ENCODE measurements at regions not wholly inside any gene's neighbourhood (a gene's known extent, or its start where the extent isn't known, plus 50 kb on each side); places are given as distances from the start of the nearest gene placed in this dataset.

GRCh38 chr21:35703704-35704103 lies 356.6 kb downstream of the SETD4 start:
- TF ChIP-seq ZNF274 (IDR thresholded peaks at IDR 0.05; ENCODE audit: low read length) (no peak), ZNF274 (tag by site-specific recombination; IDR thresholded peaks at IDR 0.05; ENCODE audit: borderline replicate concordance) (no peak), CTCF (tag by site-specific recombination; IDR thresholded peaks at IDR 0.05) (no peak), REST (tag by site-specific recombination; IDR thresholded peaks at IDR 0.05) (no peak), ZNF596 (tag by site-specific recombination; IDR thresholded peaks at IDR 0.05) (no peak), ZFP69B (tag by site-specific recombination; IDR thresholded peaks at IDR 0.05) (no peak), HOXC10 (CRISPR knock-in tag; IDR thresholded peaks at IDR 0.05) (no peak), ZNF23 (tag by site-specific recombination; IDR thresholded peaks at IDR 0.05; ENCODE audit: borderline replicate concordance) (no peak), ZNF416 (tag by site-specific recombination; IDR thresholded peaks at IDR 0.05) (no peak), ZNF350 (tag by site-specific recombination; IDR thresholded peaks at IDR 0.05) (no peak), GFI1B (tag by site-specific recombination; IDR thresholded peaks at IDR 0.05) (no peak), ZNF248 (tag by site-specific recombination; IDR thresholded peaks at IDR 0.05) (no peak)

All from HEK293 (cell line).